HG03025 (cell line): ENCODE measurements at regions not wholly inside any gene's neighbourhood (a gene's known extent, or its start where the extent isn't known, plus 50 kb on each side); places are given as distances from the start of the nearest gene placed in this dataset.

Experiments used
- ATAC-seq: cut with Tn5 transposase; IDR thresholded peaks from one replicate; pipeline ENCODE4 v1.9.1; 2021; ENCODE audit warnings: mild to moderate bottlenecking, moderate library complexity; ENCODE audit not compliant: unreplicated experiment, low FRiP score

DNA sequence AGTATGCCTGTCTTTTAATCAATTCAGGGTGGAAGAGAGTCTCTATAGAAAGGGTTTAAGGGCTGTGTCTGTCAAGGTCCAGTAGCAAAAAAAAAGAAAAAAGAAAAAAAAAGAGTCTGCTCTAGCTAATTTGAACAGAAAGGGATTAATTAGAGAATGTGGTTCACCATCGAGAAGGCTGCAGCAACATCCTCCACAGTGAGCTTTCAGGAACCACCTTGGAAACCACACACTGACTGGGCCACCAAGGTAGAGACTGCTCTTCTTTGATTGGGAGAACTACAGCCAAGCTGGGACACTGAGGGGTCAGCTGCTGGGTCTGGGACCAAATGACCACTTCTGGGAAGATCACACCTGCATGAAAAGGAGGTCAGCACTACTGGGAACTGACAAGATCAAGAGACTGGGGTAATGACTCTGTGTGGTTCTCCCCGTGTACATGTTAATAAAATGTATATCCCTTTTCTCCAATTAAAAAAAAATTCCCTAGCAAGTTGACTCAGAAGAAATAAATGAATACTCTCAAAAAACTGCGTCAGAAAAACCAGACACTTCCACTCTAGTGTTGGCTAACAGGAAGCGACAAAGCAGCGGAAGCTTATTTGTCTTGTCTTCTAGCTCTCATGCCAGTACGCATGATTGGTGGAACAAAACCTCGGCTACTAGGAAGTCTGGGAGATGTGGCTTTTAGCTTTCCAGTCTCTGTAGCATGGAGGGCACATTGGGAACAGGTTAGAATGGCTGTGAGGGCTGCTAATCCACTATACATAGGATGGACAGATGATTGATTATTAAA is 60.0 kb upstream of the IVNS1ABP start:
- ATAC-seq: no peak

DNA sequence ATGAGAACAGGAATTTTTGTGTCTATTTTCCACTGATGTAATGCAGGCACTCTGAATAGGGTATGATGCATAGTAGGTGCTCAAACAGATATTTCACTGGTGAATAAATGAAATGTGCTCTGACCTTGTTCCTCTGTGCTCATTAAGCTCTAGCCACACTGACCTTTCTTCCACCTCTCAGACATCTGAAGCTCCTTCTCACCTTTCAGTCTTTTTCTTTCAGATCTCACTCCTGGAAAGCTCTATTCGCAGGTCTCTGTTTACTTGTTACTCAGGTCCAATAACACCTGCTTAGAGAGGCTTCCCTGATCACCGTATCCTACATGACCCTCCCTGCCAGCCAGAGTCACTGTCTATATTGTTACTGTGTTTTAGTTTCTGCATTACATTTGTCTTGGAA is 59.2 kb upstream of the IVNS1ABP start:
- ATAC-seq: no peak

DNA sequence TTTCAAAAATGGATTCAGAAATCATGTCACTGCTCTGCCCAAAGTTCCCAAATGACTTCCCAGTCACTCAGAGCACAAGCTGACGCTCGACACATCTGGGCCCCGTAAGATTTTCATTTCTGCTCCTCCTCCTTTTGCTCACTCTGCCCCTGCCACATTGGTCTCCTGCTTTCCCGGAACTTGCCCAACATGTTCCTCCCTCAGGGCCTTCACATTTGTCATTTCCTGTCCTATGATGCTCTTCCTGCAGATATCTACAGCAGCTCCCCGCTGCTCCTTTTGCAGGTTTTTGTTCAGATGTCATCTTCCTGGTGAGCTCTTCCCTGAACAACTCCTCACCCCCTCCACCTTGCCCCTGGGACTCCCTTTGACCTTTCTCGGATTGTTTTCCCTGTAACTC is 58.5 kb upstream of the IVNS1ABP start:
- ATAC-seq: no peak

DNA sequence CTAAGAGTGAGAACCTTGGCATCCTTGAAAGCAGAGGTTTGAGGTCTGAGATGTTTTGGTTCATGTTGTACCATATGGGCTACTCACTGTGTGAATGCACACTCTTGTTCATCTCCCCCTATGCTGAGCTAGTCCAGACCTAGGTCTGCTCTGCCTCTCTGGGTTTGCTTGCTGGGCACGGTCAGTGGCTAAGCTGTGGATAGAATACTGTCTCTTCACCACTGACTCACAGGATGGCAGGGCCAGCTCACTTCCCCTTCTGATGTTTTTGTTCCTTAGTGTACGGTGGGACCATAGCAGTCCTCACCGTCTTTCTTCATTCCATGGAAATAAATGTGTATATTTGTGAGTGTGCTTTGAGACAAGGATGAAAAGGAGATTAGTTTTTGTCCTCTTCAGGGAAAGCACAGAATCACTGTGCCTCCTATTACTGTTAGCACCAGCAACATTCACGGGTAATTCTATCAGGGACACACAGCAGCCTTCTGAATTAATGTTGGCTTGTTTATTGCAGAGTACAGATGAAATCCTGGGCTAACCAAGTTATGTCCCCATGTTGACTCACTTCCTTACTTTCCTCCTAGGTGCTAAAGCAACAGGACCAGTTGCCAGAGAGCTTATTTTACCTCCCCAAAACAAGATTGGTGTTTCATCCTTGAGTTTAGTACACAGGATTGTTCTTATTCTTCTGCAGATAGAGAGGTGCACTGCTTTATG is 56.9 kb upstream of the IVNS1ABP start:
- ATAC-seq: no peak

DNA sequence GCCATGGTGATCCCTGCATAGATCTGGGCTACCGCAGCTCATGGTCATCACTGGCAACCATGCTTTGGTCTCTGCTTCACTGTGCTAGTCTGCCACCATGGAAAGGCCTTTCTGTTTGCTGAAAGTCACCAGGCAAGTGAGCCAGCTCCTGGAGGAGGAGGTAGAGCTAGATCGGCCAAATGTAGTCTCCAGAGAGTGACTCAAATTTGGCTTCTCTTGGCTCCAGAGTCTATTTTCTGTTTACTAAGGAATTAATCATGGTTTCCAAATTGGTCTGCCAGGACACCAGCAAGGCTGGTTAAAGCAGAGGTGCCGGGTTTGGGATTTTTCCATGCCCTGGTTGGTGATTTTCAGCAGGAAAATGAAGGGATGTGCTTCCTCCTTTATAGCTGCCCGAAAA is 52.7 kb upstream of the IVNS1ABP start:
- ATAC-seq: no peak

DNA sequence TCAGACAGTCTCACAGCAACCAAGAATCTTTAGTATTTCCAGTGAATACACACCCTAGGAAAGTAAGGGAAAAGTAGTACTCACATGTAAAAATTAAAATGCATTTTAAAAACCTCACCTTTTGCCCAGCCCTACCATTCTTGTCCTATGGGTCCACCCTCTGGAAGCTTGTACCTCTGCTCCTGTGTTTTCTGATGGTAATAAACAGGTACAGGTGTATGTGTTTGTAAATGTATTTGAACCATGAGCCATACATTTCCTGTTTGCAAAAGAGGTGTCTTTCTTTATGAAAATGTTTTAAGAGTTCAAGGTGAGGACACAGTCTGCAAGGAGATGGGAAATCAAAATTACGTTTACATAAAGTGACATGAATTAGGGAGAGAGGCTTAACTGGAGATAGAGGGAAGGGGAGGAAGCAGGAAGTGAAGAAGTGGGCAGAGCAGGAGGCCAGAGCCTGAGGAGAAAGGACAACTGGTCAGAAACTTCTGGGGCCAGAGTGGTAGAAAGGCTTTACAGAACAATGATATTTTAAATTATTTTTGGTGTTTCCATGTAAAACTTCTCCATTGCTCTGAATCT is 52.0 kb upstream of the IVNS1ABP start:
- ATAC-seq: no peak

DNA sequence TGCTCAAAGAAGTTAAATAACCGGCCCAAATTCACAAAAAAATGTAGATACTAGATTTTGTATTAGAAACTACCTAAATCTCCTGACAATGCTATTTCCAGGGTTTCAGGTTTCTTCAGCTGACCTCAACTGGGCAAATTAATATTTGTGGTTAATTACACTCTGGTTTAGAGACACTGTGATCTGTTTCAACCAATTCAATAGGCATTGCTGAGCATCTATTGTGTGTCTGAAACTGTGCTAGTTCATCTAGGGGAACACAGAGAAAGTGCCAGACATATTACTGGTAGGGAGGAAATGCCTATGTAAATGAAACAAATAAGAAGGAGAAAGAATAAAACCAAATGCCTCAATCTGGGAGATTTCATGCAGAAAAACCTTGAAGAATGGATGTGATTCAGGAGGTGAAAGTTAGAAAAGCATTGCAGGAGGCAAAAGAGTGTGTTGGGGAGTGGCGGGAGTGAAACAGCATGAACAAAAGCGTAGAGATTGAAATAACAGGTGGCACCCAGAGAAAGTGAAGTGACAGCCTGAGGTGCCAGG is 51.3 kb upstream of the IVNS1ABP start:
- no peak for ATAC-seq

DNA sequence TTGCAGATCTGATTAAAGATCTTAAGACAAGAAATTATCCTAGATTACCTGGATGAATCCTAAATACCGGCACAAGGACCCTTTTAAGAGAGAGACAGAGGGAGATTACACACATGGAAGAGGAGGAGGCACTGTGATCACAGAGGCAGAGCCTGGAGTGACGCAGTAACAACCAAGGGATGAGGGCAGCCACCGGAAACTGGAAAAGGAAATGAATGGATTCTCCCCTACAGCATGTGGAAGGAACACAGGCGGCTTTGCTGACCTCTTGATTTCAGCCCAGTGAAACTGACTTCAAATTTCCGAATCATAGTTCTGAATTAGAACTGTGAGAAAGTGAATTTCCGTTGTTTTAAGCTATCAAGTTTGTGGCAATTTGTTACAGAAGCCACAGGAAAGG is 50.2 kb upstream of the IVNS1ABP start:
- no peak for ATAC-seq
